Fibroblast of peridontal ligament (primary cell): ENCODE measurements at regions not wholly inside any gene's neighbourhood (a gene's known extent, or its start where the extent isn't known, plus 50 kb on each side); places are given as distances from the start of the nearest gene placed in this dataset.

Source experiments
- DNase-seq: peaks from one replicate; pipeline ENCODE4 v3.0.0-alpha.2; 2010; ENCODE audit errors: extremely low read depth

GRCh38 chr4:58935332-58935731 is 1825.1 kb upstream of the IGFBP7 start:
- DNase-seq, result no peak

DNA sequence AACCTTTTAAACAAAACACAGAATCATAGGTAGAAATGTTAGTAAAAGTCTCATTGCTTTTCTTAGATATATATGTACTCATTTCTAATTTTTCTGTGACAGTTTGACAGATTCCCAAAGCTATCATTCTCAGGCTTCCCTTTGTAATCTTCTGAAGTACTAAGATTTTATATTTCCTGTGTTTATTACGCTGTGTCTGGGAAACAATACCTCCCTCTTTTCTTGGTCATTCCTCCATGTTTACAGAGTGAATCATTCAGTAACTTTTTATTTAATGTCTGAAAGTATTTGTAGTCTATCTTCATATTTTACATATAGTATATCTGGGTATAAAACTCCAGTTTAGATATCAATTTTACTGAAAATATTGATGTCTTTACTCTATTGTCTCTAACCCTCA is 1826.3 kb upstream of the IGFBP7 start:
- DNase-seq, result no peak

GRCh38 chr4:58940167-58940566 is 1830.0 kb upstream of the IGFBP7 start:
- DNase-seq, result no peak

DNA sequence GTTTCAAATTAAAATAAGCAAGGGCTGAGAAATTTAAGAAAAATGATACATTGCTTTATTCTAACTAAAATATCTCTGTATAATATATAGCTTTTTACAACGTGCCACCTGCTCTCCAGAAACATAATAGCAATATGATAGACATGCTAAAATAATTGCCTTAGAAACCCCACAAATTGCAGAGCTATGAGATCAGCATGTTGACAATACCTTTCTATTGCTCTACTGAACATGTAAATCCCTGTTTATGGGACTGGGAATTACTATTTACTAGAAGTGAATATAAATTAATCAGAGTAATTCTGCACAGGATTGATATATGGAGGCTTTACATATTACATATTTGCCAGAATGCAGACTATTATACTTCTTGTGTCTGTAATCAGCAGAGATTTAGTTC is 1831.1 kb upstream of the IGFBP7 start:
- DNase-seq, result no peak

GRCh38 chr4:58953575-58953974 is 1843.4 kb upstream of the IGFBP7 start:
- DNase-seq, result no peak

- DNase-seq, result no peak
Measured at GRCh38 chr4:58957711-58958110, 1847.5 kb upstream of the IGFBP7 start.

- no peak for DNase-seq
Measured at GRCh38 chr4:58961283-58961682, 1851.1 kb upstream of the IGFBP7 start.

DNA sequence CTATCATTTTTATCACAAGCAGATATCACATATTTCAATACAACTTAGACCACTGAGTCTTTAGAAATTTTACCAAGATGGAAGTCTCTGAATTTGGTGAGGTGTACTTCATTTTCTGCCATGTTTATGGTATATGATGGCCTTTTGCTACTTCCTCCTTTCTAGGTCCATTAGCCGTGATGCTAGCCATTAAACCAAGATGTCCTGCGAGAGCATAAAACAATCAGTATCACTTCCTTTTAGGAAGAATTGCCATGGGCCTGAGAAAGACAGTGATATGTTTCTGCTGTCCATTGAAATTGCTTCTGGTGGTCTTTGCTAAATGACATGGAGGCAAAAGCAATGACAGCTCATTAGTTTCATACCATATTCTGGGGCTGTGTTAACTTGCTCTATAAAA is 1851.7 kb upstream of the IGFBP7 start:
- no peak for DNase-seq

GRCh38 chr4:58962424-58962823 is 1852.2 kb upstream of the IGFBP7 start:
- DNase-seq, result no peak

- no peak for DNase-seq
Measured at GRCh38 chr4:58981828-58982227, 1871.6 kb upstream of the IGFBP7 start.

- DNase-seq, result no peak
Measured at GRCh38 chr4:58983887-58984286, 1873.7 kb upstream of the IGFBP7 start.

- no peak for DNase-seq
Measured at GRCh38 chr4:59002148-59002547, 1892.0 kb upstream of the IGFBP7 start.

DNA sequence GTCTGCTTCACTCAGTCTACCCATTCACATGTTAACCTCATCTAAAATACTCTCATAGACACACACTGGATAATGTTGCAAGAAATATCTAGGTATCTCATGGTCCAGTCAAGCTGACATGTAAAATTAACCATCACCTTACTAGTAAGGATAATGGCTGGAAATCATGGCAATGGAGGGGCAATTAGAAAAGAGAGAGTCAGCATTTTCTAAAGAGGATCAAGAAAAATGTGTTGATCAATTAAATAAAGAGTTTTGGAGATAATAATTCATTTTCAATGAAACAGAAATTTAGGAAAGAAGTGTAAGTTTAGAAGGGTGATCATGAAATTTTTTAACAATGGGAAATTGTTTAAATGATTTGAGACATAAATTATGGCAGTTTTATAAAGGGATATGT is 1914.1 kb upstream of the IGFBP7 start:
- DNase-seq, result no peak

DNA sequence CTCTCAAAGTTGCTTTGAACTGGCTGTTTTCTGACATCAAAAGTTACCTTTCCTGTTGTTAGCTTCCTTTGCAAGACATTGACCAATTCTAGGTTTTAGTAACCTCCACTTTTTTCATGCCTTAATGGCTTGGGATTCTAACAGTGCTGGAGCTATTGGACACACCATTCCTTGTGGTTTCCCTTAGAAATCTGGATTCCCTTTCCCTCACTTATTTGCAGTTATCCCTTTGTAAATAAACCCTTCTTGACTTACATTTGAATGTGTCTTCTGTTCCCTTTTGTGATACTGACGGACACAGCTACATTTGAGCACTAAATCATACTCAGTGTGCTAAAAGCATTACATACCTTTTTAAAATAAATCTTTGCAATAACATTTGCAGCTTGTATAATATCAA is 1927.6 kb upstream of the IGFBP7 start:
- no peak for DNase-seq

- no peak for DNase-seq
Measured at GRCh38 chr4:59039046-59039445, 1928.9 kb upstream of the IGFBP7 start.

- no peak for DNase-seq
Measured at GRCh38 chr4:59044286-59044900, 1934.2 kb upstream of the IGFBP7 start.

- no peak for DNase-seq
Measured at GRCh38 chr4:59054086-59054485, 1943.9 kb upstream of the IGFBP7 start.

DNA sequence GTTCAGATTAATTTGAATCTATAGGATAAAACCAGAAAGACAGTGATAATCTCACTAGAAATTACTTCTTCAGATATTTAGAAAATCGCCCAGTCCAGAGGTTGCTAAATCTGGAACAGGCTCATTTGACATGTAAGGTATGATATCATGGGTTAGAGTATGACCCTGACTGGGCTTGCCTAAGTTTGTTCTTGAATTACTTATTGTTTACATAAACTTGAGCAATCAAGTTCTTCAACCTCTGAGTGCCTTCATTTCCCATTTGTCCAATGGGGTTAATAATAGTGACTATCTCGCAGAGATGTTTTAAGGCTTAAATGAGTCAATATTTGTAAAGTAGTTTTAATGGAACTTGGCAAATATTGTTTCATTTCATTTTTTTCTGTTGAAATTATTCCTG is 1947.6 kb upstream of the IGFBP7 start:
- no peak for DNase-seq

DNA sequence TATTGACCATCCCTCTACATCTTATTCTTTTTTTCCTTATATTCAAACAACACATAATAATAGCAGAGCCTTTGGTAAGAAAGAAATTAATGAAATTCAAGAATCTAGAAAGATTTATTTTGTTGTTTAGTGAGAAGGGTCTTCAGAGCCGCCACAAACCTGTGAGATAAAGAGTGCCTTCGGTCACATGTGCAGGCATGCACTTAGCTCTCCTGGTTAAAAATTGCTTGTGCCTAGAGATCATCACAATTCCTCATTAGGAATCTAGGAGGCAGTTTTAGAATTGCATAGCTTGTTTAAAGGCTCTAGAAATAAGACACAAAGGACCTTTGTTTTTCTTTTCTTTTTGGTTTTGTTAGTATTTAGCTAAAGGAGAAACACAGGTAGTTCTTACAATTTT is 1948.4 kb upstream of the IGFBP7 start:
- DNase-seq, result no peak

GRCh38 chr4:59060002-59060846 is 1950.0 kb upstream of the IGFBP7 start:
- DNase-seq, result no peak

- DNase-seq, result no peak
Measured at GRCh38 chr4:59060895-59061294, 1950.7 kb upstream of the IGFBP7 start.

- DNase-seq, result no peak
Measured at GRCh38 chr4:59063015-59063720, 1953.0 kb upstream of the IGFBP7 start.
